K562 (cell line): ENCODE measurements at regions not wholly inside any gene's neighbourhood (a gene's known extent, or its start where the extent isn't known, plus 50 kb on each side); places are given as distances from the start of the nearest gene placed in this dataset.

Source experiments
- CTCF ChIP-seq, 3 experiments: IDR thresholded peaks in 2 of 3; conservative IDR thresholded peaks in 1 of 3; 2 replicates each; pipeline ENCODE4 v1.5.1; 2011 to 2012; ENCODE audit warnings: low read length in 3 of 3, mild to moderate bottlenecking in 3 of 3, control low read depth in 2 of 3, improper control_type of control experiment in 1 of 3, inconsistent platforms in 1 of 3, low read depth in 1 of 3, mixed read lengths in 1 of 3, moderate library complexity in 1 of 3; ENCODE audit not compliant: insufficient read depth in 2 of 3
- XRCC5 ChIP-seq: fragments of 200-400 bp; formaldehyde crosslinking; IDR thresholded peaks from 2 replicates; pipeline ENCODE4 v1.6.1; 2017; ENCODE audit warnings: low read depth, mild to moderate bottlenecking, low read length
- TF ChIP-seq, protein P1 (sequence below): fragments of 250-450 bp; sonication (Bioruptor Pico); IDR thresholded peaks from 2 replicates; pipeline ENCODE4 v1.4.0; 2020; ENCODE audit warnings: borderline replicate concordance

GRCh38 chr5:125587631-125588030, 835.6 kb upstream of the GRAMD2B start:
- TF ChIP-seq XRCC5 (no peak), CTCF (IDR thresholded peaks at IDR 0.05 in 2 of 3, conservative IDR thresholded peaks at IDR 0.05 in 1 of 3; ENCODE audit: insufficient read depth in 2 of 3, low read depth in 1 of 3, low read length in 3 of 3) (no peak)
- TF ChIP-seq, protein P1, sequence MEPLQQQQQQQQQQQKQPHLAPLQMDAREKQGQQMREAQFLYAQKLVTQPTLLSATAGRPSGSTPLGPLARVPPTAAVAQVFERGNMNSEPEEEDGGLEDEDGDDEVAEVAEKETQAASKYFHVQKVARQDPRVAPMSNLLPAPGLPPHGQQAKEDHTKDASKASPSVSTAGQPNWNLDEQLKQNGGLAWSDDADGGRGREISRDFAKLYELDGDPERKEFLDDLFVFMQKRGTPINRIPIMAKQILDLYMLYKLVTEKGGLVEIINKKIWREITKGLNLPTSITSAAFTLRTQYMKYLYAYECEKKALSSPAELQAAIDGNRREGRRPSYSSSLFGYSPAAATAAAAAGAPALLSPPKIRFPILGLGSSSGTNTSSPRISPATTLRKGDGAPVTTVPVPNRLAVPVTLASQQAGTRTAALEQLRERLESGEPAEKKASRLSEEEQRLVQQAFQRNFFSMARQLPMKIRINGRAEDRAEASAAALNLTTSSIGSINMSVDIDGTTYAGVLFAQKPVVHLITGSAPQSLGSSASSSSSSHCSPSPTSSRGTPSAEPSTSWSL (CRISPR knock-in tag) = no peak
